ENCODE measurements at regions not wholly inside any gene's neighbourhood (a gene's known extent, or its start where the extent isn't known, plus 50 kb on each side); places are given as distances from the start of the nearest gene placed in this dataset.

DNA sequence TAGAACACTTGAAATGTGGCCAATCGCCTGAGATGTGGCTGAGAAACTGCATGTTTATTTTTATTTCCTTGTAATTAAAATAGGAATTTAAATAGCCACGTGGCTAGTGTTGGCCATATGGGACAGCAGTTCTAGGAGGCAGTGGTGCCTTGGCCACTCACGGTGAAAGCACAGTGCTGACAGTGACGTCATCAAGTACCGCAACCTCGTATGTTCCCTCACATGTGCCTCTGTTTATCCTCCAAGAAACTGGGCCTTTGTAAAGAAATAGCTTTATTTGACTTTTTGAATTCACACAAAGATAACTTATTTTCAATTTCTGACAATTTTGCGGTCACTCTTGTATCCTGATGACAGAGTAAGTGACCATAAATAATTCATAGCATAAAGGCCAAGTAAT is 575.0 kb downstream of the DCDC2C start:
- no peak overlapping the region for H3K4me3 ChIP-seq (ENCODE audit: insufficient read depth, low read length)
- no peak overlapping the region for H3K27ac ChIP-seq (ENCODE audit: low read depth, low read length)
- no peak overlapping the region for H3K4me2 ChIP-seq (ENCODE audit: insufficient read depth, low read length)
- no peaks in the 10 kb centered on the region for H4K20me1 ChIP-seq (ENCODE audit: insufficient read depth, low read length)
- H3K4me1 ChIP-seq (ENCODE audit: insufficient read depth, low read length), result no peaks in the 10 kb centered on the region
- TF ChIP-seq, protein P1, sequence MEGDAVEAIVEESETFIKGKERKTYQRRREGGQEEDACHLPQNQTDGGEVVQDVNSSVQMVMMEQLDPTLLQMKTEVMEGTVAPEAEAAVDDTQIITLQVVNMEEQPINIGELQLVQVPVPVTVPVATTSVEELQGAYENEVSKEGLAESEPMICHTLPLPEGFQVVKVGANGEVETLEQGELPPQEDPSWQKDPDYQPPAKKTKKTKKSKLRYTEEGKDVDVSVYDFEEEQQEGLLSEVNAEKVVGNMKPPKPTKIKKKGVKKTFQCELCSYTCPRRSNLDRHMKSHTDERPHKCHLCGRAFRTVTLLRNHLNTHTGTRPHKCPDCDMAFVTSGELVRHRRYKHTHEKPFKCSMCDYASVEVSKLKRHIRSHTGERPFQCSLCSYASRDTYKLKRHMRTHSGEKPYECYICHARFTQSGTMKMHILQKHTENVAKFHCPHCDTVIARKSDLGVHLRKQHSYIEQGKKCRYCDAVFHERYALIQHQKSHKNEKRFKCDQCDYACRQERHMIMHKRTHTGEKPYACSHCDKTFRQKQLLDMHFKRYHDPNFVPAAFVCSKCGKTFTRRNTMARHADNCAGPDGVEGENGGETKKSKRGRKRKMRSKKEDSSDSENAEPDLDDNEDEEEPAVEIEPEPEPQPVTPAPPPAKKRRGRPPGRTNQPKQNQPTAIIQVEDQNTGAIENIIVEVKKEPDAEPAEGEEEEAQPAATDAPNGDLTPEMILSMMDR (IDR thresholded peaks at IDR 0.05; ENCODE audit: extremely low read depth, low read depth, low read length), result no peak
- H3K27me3 ChIP-seq (ENCODE audit: insufficient read depth, low read length), result no peaks in the 10 kb centered on the region
- H3K79me2 ChIP-seq (ENCODE audit: insufficient read depth, low read length), result no peaks in the 10 kb centered on the region
- no peak overlapping the region for H2AFZ ChIP-seq (ENCODE audit: low read length)
- DNase-seq (ENCODE audit: insufficient read length, low spot score, missing footprints), result no peak
- no peaks in the 10 kb centered on the region for H3K9me3 ChIP-seq (ENCODE audit: low read depth, low read length)
- no peaks in the 10 kb centered on the region for H3K36me3 ChIP-seq (ENCODE audit: insufficient read depth, low read length)

DNA sequence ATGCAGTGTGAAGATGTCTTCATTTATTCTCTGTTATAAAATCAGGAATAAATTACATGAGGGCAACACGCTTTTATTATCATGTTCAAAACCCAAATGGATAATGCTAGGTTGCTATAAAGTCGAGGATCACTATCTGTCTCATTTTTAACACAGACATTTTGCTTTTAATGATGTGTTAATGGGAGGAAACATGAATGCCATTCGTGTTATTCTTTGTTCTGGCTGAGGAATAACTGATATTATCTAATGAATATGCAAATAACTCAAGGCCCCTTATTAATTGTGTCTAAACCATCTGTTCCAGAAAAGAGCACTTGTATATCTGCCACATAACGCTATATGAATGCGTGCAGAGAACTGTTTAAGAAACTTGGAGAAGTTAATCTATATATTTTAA is 576.1 kb downstream of the DCDC2C start:
- Histone ChIP-seq H4K20me1 (ENCODE audit: insufficient read depth, low read length) (no peaks in the 10 kb centered on the region), H3K27me3 (ENCODE audit: insufficient read depth, low read length) (no peaks in the 10 kb centered on the region), H3K4me2 (ENCODE audit: insufficient read depth, low read length) (no peak overlapping the region), H3K27ac (ENCODE audit: low read depth, low read length) (no peak overlapping the region), H3K4me3 (ENCODE audit: insufficient read depth, low read length) (no peak overlapping the region), H3K79me2 (ENCODE audit: insufficient read depth, low read length) (no peaks in the 10 kb centered on the region), H2AFZ (ENCODE audit: low read length) (no peak overlapping the region), H3K4me1 (ENCODE audit: insufficient read depth, low read length) (no peaks in the 10 kb centered on the region), H3K36me3 (ENCODE audit: insufficient read depth, low read length) (no peaks in the 10 kb centered on the region), H3K9me3 (ENCODE audit: low read depth, low read length) (no peaks in the 10 kb centered on the region)
- no peak for DNase-seq (ENCODE audit: insufficient read length, low spot score, missing footprints)
- TF ChIP-seq, protein P1 (IDR thresholded peaks at IDR 0.05; ENCODE audit: extremely low read depth, low read depth, low read length), result no peak

DNA sequence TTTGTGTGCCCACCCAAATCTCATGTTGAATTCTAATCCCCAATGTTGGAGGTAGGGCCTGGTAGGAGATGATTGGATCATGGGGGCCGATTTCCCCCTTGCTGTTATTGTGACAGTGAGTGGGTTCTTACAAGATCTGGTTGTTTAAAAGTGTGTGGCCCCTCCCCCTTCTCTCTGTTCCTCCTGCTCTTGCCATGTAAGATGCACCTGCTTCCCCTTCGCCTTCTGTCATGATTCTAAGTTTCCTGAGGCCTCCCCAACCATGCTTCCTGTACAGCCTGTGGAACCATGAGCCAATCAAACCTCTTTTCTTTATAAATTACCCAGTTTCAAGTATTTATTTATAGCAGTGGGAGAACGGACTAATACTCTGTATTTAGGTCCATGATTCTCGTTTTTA is 588.1 kb downstream of the DCDC2C start:
- no peaks in the 10 kb centered on the region for H3K79me2 ChIP-seq (ENCODE audit: insufficient read depth, low read length)
- no peak for DNase-seq (ENCODE audit: insufficient read length, low spot score, missing footprints)
- H3K36me3 ChIP-seq (ENCODE audit: insufficient read depth, low read length), result no peaks in the 10 kb centered on the region
- no peaks in the 10 kb centered on the region for H3K9me3 ChIP-seq (ENCODE audit: low read depth, low read length)
- H3K27ac ChIP-seq (ENCODE audit: low read depth, low read length), result no peak overlapping the region
- H3K4me2 ChIP-seq (ENCODE audit: insufficient read depth, low read length), result no peak overlapping the region
- no peak overlapping the region for H3K4me3 ChIP-seq (ENCODE audit: insufficient read depth, low read length)
- TF ChIP-seq, protein P1 (IDR thresholded peaks at IDR 0.05; ENCODE audit: extremely low read depth, low read depth, low read length), result no peak
- H4K20me1 ChIP-seq (ENCODE audit: insufficient read depth, low read length), result no peaks in the 10 kb centered on the region
- no peaks in the 10 kb centered on the region for H3K27me3 ChIP-seq (ENCODE audit: insufficient read depth, low read length)
- H2AFZ ChIP-seq (ENCODE audit: low read length), result no peak overlapping the region
- no peaks in the 10 kb centered on the region for H3K4me1 ChIP-seq (ENCODE audit: insufficient read depth, low read length)

DNA sequence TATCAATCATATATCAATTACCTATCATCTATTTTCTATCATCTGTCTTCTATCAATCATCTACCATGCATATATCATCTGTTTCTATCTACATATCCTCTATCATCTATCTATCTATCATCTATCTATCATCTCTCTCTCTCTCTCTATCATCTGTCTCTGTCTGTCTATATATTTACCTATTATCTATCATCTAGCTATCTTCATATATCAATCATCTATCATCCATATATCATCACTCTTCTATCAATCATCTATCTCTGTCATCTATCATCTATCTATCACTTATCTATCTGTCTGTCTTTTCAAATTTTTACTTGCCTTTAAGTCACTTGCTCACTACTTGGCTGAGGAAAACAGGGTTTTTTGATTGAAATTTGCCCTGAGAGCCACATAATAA is 592.3 kb downstream of the DCDC2C start:
- DNase-seq (ENCODE audit: insufficient read length, low spot score, missing footprints), result no peak
- Histone ChIP-seq H3K4me2 (ENCODE audit: insufficient read depth, low read length) (no peak overlapping the region), H3K27ac (ENCODE audit: low read depth, low read length) (no peak overlapping the region), H3K4me3 (ENCODE audit: insufficient read depth, low read length) (no peak overlapping the region), H3K4me1 (ENCODE audit: insufficient read depth, low read length) (no peaks in the 10 kb centered on the region), H3K9me3 (ENCODE audit: low read depth, low read length) (peaks cover 8% of the 10 kb centered on the region), H3K79me2 (ENCODE audit: insufficient read depth, low read length) (no peaks in the 10 kb centered on the region), H3K36me3 (ENCODE audit: insufficient read depth, low read length) (no peaks in the 10 kb centered on the region), H4K20me1 (ENCODE audit: insufficient read depth, low read length) (no peaks in the 10 kb centered on the region), H3K27me3 (ENCODE audit: insufficient read depth, low read length) (no peaks in the 10 kb centered on the region), H2AFZ (ENCODE audit: low read length) (no peak overlapping the region)
- TF ChIP-seq, protein P1 (IDR thresholded peaks at IDR 0.05; ENCODE audit: extremely low read depth, low read depth, low read length), result no peak
